GM19395 (cell line): ENCODE measurements at regions not wholly inside any gene's neighbourhood (a gene's known extent, or its start where the extent isn't known, plus 50 kb on each side); places are given as distances from the start of the nearest gene placed in this dataset.
"Not testable (repeated sequence)": the region's sequence is repeated elsewhere in the genome, so short reads cannot be mapped to it uniquely, and the experiment has no call there.

Experiments used
- ATAC-seq: cut with Tn5 transposase; IDR thresholded peaks from one replicate; pipeline ENCODE4 v1.9.1; 2021; ENCODE audit warnings: mild to moderate bottlenecking, moderate library complexity; ENCODE audit not compliant: unreplicated experiment

DNA sequence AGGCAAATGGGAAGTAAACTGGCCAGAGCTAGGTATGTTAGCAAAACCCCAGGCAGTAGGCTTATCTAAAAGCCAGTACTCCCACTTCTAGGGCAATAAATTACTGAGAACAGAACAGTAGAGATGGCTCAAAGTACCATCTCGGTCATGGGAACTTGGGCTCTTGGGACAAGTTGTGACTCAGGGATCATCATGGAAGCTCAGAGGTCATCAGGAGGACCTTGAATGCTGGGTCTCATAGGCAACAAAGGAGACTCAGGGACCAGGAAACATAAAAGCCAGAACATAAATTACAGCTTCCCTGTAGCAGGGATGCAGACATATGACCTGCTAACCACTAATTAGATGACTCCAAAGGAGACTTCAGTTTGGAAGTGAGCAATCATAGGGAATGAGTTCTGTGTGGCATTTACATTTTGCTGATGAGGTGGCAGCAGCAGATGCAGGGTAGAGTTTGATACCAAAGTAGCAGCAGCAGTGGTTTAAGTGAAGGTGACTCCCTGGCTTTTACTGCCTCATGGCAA is 97.6 kb upstream of the SCAF11 start:
- no peak for ATAC-seq

DNA sequence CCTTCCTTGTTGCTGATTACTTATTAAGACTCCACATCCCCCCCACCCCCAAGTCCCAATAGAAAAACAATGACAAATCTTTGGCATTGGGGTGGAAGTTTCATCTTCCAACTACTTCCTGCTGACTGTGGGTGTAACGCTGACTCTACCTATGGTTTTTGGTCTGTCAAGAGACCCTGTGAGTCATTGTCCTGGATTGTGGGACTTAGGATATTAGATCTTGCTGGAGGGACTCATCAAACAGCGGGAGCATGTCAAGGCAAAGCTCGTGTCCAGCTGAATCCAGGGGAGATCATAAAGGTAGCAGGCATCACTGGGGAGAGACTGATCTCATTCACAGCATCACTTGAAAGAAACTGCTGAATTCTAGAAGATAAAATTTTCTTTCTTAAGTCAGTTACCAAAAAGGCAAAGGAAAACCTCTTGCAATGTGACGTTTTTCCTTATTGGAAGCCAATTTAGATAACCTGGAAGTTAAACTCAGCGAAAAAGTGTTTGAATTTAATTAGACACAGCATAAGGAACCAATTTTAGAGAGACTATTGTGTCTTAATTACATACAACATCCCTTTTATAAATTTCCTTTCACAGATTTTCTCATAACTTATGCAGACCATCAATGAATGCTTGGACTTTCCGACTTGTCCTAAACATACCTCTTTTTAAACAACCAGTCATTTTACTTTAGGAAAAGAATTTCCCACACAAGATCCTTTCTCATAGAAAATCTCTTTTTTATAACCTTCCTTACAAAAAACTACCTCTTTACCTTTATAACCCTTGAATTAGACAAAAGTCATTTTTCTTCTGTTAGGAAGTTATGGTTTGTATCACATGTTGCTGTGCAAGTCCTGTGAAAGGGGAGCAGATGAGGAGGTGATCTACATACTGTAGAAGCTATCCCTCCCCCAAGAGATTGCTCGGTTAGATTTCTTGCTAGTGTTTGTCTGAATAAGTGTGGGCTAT is 94.6 kb upstream of the SCAF11 start:
- ATAC-seq = no peak

DNA sequence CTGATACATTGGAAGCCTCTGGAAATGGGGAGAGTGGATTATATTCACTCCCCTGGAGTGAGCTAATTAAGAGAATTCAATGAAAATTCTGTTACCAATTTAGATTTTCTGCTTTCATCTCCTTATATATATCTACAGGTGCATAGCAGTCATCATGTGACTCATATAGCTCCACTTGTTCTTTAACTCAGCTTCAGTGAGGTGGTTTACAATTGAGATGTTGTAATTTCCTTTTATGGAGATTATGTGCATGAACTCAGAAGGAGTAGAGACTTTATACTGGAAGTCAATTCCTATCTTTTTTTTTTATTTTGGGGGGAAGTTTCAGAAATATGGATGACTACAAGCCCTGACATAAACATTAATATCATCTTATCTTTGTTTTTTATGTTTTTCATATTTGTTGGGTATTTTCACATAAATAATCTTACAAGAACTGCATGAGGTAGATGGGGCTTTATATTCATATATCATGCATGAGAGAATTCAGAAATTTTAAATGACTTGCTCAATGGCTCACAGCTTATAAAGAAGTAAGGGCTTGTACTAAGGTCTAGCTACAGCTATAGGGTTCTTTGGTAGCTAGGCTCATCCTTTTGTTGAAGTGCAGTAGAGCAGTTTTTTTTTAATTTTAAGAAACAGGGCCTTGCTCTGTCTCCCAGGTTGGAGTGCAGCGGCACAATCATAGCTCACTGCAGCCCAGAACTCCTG is 92.3 kb upstream of the SCAF11 start:
- ATAC-seq = no peak

DNA sequence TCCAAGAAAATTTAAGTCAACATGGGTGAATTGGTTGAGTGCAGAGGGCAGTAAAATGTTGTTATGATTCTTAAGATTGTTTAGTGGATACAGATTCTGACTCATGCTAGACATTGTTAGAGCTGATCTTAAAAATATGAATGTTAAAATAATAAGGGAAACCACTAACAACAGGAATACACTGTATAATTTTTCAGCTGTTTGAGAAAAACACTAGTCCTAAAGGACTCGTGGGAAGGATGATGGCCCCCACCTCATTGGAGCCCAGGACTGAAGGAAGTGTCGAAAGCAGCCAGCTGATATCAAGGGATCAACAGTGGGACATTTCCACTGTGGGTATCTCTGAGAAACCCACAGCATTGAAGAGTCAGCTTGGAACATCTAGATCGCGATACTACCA is 82.9 kb upstream of the SCAF11 start:
- ATAC-seq = no peak

DNA sequence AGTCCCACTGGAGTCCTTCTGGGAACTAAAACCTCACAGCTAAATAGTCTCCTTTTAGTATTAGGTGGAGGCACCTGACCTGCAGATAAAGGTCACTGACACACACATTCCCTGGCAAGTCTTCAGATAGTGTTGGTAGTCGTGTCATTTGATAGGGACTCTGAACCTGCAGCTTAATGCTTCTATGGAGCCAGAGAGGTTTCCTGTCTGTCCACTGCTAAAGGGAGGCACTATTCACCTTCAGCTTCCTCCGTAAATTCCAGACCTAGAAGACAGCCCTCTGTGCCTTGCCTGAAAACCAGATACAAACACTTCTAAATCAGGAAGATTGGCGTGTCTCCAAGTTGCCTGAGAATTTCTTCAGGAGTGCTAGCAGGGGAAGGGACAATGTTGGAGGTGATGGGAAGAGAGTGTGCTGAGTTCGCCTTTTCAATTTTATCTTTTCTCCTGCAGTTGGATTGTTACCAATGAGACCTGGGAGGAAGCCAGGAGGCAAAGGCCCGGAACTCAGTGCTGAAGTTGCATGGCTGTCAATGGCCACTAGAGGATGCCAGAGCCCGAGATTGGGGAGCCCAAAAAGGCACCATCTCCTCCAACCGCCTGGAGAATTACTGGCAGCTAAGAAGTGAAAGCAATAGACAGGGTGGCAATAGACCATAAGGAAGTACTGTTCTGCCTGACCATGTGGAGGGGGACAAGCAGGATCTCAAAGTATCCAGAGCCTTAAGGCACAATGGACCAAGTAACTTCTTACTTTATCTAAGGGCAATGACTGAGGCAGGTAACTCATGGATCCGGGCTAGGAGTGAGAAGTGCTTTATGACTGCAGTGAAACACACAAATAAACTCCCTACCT is 81.6 kb upstream of the SCAF11 start:
- ATAC-seq = peak; percentile 95

DNA sequence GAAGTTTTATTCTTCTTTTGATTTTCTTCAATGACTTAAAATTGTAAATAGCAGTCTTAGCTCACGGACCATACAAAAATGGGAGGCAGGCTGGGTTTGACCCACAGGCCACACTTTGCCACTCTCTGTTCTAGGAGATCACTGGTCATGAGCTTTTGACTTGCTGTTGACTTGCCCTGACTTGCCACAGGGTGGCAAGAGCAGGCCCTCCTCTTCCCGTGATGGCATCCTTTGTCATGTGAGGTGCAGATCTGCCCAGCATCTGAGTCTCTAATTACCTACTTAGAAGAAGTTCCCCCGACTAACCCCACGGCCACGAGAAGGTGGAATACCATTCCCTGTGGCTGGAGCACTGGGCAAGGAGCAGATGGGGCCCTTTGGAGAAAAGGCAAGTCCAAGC is 81.0 kb upstream of the SCAF11 start:
- no peak for ATAC-seq

DNA sequence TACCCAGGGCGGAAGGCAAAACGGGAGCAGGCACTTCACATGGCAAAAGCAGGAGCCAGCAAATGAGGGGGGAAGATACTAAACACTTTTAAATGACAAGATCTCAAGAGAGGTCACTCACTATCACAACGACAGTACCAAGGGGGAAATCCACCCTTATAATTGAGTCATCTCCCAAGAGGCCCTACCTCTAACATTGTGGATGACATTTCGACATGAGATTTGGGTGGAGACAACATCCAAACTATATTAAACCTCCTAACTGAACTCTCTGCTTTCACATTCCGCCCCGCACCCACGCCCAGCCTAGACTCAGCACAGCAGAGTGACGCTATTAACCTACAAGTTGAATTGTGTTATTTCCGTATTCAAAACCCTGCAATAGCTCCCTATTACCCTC is 76.7 kb upstream of the SCAF11 start:
- ATAC-seq = no peak

DNA sequence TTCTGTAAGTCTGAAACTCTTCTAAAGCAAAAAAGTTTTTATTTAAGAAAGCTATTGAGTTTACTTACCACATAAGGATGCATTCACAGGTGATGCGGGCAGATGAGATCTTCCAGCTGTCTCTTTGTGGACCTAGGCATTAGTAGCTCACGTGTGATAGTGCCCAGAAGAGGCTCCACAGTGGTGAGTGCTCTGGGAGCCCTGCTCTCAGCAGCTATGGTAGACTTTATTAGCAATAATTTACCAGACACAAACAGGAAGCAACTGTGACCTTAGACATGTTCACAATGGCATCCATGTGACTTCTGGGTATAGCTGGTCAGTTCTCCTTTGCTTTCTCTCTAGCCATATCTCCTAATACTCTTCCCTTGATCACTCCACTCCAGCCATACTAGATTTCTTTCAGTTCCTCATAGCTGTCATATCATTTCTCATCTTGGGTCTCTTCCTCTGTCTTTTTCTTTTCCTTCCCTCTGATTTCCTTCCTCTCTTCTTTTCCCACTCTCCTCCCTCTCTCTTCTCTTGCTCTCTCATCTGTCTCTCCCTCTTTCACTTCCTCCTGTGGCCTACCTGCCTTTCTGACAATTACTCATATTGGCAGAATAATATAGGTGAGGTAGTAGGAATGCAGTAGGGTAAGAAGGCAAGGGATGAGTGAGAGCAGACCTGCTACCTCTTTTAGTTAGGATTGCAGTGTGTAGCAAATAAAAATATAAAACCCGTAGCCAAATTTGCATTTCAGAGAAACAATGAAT is 75.2 kb upstream of the SCAF11 start:
- ATAC-seq = peak; percentile 75

DNA sequence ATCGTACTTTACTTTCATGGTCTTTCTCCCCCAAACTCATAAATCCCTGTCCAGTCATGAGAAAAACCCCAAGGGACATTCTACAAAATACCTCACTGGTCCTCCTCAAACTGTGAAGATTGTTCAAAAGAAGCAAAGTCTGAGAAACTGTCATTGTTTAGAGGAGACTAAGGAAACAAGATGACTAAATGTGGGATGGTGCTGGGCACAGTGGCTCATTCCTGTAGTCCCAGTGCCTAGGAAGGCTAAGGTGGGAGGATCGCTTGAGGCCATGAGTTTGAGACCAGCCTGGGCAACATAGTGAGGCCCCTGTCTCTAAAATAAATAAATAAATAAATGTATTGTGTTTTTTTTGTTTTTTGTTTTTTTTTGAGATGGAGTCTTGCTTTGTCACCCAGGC is 74.2 kb upstream of the SCAF11 start:
- ATAC-seq = no peak

DNA sequence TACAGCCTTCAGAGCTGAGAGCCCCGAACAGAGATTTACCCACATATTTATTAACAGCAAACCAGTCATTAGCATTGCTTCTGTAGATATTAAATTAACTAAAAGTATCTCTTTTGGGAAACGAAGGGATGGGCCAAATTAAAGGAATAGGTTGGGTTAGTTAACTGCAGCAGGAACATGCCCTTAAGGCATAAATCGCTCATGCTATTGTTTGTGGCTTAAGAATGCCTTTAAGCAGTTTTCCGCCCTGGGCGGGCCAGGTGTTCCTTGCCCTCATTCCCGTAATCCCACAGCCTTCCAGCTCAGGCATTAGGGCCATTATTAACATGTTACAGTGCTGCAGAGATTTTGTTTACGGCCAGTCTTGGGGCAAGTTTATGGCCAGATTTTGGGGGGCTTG is 68.3 kb upstream of the SCAF11 start:
- ATAC-seq = not testable (repeated sequence)

DNA sequence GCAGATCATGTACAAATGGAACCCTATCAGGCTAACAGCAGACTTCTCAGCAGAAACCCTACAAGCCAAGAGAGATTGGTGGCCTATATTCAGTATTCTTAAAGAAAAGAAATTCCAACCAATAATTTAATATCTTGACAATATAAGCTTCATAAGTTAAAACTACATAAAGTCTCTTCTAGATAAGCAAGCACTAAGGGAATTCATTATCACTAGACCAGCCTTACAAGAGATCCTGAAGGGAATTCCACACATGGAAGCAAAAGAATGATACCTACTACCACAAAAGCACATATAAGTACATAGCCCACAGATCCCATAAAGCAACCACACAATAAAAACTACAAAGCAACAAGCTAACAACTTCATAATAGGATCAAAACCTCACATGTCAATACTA is 60.4 kb upstream of the SCAF11 start:
- ATAC-seq = no peak

DNA sequence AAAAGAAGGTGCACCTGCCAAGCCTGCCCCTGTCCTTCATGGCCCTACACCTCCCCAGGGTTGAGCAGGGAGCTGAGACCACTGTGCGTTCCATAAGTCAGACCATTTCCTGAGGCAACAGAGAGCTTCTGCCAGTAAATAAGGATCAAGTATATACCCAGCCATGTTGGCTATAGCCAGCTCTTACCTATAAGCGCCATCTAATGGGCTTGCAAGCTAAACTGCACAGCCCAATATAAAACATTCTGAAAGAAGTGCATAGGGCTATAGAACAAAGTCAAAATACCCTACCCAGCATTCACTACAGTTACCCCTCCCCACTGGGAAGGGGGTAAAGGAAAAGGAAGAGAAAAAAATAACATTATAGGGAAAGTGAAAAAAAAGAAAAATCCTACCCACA is 59.3 kb upstream of the SCAF11 start:
- ATAC-seq = no peak

DNA sequence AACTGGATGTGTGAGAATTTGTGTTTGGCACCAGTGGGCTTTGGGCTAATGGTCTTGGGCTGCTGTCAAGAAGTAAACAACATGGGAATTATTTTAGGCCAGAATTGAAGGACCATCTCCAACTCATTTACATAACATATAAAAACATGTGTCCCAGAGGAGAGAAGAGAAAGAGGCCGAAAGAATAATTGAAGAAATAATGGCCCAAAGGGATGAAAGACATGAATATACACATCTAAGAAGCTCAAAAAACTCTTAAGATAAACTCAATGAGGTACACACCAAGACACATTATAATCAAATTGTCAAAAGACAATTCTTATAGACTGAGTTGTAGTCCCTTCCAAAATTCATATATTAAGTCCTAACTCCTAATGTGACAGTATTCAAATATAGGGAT is 56.1 kb upstream of the SCAF11 start:
- ATAC-seq = no peak

DNA sequence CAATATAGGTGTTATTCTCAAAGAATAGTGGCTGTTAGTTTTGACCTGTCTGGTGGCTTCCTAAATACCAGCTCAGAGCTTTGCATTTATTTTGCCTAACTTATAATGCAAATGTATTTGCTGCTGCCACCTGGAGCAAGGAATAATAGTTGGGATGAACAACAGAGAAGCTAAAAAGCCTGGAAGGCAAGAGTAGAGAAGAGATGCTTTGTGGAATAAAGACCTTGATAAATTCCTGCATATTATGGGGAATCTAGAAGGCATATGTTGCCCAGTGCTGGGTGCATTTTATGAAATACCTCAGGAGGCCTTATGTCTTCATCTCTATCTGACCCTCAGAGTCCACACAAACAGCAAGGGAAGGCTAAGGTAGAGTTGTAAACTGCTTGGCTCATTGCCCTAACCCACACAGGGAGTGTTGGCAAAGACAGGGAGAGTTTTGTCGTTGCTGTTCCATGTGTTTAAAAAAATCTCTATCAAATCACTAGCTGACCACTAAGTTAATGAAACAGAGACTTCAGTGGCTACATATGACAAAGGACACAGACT is 53.7 kb upstream of the SCAF11 start:
- no peak for ATAC-seq
